PC-9 (cell line): ENCODE measurements at regions not wholly inside any gene's neighbourhood (a gene's known extent, or its start where the extent isn't known, plus 50 kb on each side); places are given as distances from the start of the nearest gene placed in this dataset.
"Not testable (repeated sequence)": the region's sequence is repeated elsewhere in the genome, so short reads cannot be mapped to it uniquely, and the experiment has no call there.

Experiments used
- BruUV-seq: library from RNA; stranded (reverse); fragments of 400-500 nt; replicated peaks from 2 replicates; lab custom pipeline; 2021; lab: Mats Ljungman, UMichigan
- CTCF ChIA-PET: fragments of 300-600 bp; sonication (Branson Sonifier 250); formaldehyde crosslinking; loops from one replicate; lab custom pipeline; 2022; ENCODE audit warnings: antibody characterized with exemption; lab: Charles Lee
- POLR2A ChIA-PET: fragments of 300-600 bp; sonication (Branson Sonifier 250); formaldehyde crosslinking; loops from one replicate; lab custom pipeline; 2022; ENCODE audit warnings: antibody characterized with exemption; ENCODE audit not compliant: unreplicated experiment; lab: Charles Lee
- DNase-seq, 2 experiments: peaks; one replicate each; pipeline versions ENCODE4 v3.0.0 to v3.0.0-alpha.2; 2015 to 2022; ENCODE audit warnings: mixed read lengths in 1 of 2
- H2AFZ ChIP-seq: fragments of 200-600 bp; sonication (generic); 2 replicates; pipeline ENCODE4 v1.8.1; 2017; ENCODE audit warnings: antibody characterized with exemption
- H3F3A ChIP-seq: fragments of 200-600 bp; sonication (generic); 2 replicates; pipeline ENCODE4 v1.8.1; 2017; ENCODE audit warnings: antibody characterized with exemption, mild to moderate bottlenecking, low read depth; ENCODE audit not compliant: insufficient read depth
- H3K27ac ChIP-seq: fragments of 200-600 bp; sonication (generic); 2 replicates; pipeline ENCODE4 v1.6.1; 2016; ENCODE audit warnings: mixed run types
- H3K27me3 ChIP-seq: fragments of 200-600 bp; sonication (generic); 2 replicates; pipeline ENCODE4 v1.6.1; 2016; ENCODE audit warnings: low read depth, mixed run types; ENCODE audit not compliant: insufficient read depth
- H3K36me3 ChIP-seq: fragments of 200-600 bp; sonication (generic); 2 replicates; pipeline ENCODE4 v1.6.1; 2016; ENCODE audit warnings: low read depth, mixed run types
- H3K4me1 ChIP-seq: fragments of 200-600 bp; sonication (generic); replicated peaks from 2 replicates; pipeline ENCODE4 v1.6.1; 2016; ENCODE audit warnings: mixed run types; ENCODE audit not compliant: insufficient read depth
- H3K4me2 ChIP-seq: fragments of 200-600 bp; sonication (generic); 2 replicates; pipeline ENCODE4 v1.6.1; 2017; ENCODE audit warnings: mixed run types
- H3K4me3 ChIP-seq: fragments of 200-600 bp; sonication (generic); 2 replicates; pipeline ENCODE4 v1.6.1; 2016; ENCODE audit warnings: mixed run types
- H3K79me2 ChIP-seq: fragments of 200-600 bp; sonication (generic); 2 replicates; pipeline ENCODE4 v1.6.1; 2017; ENCODE audit warnings: low read depth, mixed run types
- H3K9me2 ChIP-seq: fragments of 200-600 bp; sonication (generic); 2 replicates; pipeline ENCODE4 v1.8.1; 2017; ENCODE audit warnings: mild to moderate bottlenecking; ENCODE audit not compliant: insufficient read depth
- H3K9me3 ChIP-seq: fragments of 200-600 bp; sonication (generic); 2 replicates; pipeline ENCODE4 v1.8.1; 2016; ENCODE audit warnings: low read depth; ENCODE audit not compliant: insufficient read depth
- H4K20me1 ChIP-seq: fragments of 200-600 bp; sonication (generic); 2 replicates; pipeline ENCODE4 v1.8.1; 2017; ENCODE audit not compliant: insufficient read depth
- CTCF ChIP-seq: fragments of 200-600 bp; sonication (generic); conservative IDR thresholded peaks from 2 replicates; pipeline ENCODE4 v1.6.1; 2017; ENCODE audit warnings: mixed run types, antibody characterized with exemption, mild to moderate bottlenecking, moderate library complexity
- EZH2 ChIP-seq: fragments of 200-600 bp; sonication (generic); IDR thresholded peaks from 2 replicates; pipeline ENCODE4 v1.8.0; 2017; ENCODE audit warnings: antibody characterized with exemption, low read depth
- intact Hi-C: fragments of 100-400 bp; cut with micrococcal nuclease; formaldehyde crosslinking; loops from one replicate; pipeline ENCODE4 v1.10.0; 2022; ENCODE audit not compliant: unreplicated experiment

- H3K27ac ChIP-seq, H3K79me2 ChIP-seq, CTCF ChIA-PET, DNase-seq, H3K4me2 ChIP-seq, H3K9me2 ChIP-seq, H3F3A ChIP-seq, H3K36me3 ChIP-seq, H4K20me1 ChIP-seq, H3K4me1 ChIP-seq, BruUV-seq, H2AFZ ChIP-seq, POLR2A ChIA-PET, H3K27me3 ChIP-seq, H3K4me3 ChIP-seq, intact Hi-C loops, H3K9me3 ChIP-seq: not testable (repeated sequence)
These were observed 115.8 kb downstream of the KBTBD2 start for GRCh38 chr7:32775809-32776208.

- H3F3A ChIP-seq: no peaks in the 10 kb centered on the region
- H3K79me2 ChIP-seq: no peaks in the 10 kb centered on the region
- H3K4me1 ChIP-seq: no peaks in the 10 kb centered on the region
- no peak overlapping the region for H3K4me2 ChIP-seq
- intact Hi-C loops: no loop called here
- no peaks in the 10 kb centered on the region for H4K20me1 ChIP-seq
- no peaks in the 10 kb centered on the region for H3K9me3 ChIP-seq
- no peak overlapping the region for H3K4me3 ChIP-seq
- no peaks in the 10 kb centered on the region for H3K9me2 ChIP-seq
- no peak for DNase-seq
- BruUV-seq: no TSS peak
- no peak for TF ChIP-seq EZH2
- no peak for TF ChIP-seq CTCF
- H2AFZ ChIP-seq: no peak overlapping the region
- H3K27me3 ChIP-seq: no peaks in the 10 kb centered on the region
- no peaks in the 10 kb centered on the region for H3K36me3 ChIP-seq
- ChIA-PET POLR2A (no interaction called here), CTCF (no interaction called here)
- H3K27ac ChIP-seq: no peak overlapping the region
These were observed 117.0 kb downstream of the KBTBD2 start for GRCh38 chr7:32774541-32774951.

- H3K9me3 ChIP-seq, H2AFZ ChIP-seq, H3K27ac ChIP-seq, H3K79me2 ChIP-seq, BruUV-seq, H3K27me3 ChIP-seq, H3K9me2 ChIP-seq, H3K4me3 ChIP-seq, H4K20me1 ChIP-seq, H3K4me2 ChIP-seq, H3K4me1 ChIP-seq, H3K36me3 ChIP-seq, intact Hi-C loops, H3F3A ChIP-seq, POLR2A ChIA-PET, DNase-seq: not testable (repeated sequence)
- CTCF ChIA-PET: interaction anchor here (0.5 kb wide), 1 partner anchor 944 kb away, joined by 3 read pairs; no protein-coding TSS in a partner anchor
These were observed 122.6 kb downstream of the KBTBD2 start for GRCh38 chr7:32768866-32769510.

- H3K27ac ChIP-seq, H3K79me2 ChIP-seq, DNase-seq, H4K20me1 ChIP-seq, H3K4me3 ChIP-seq, H3F3A ChIP-seq, H3K4me1 ChIP-seq, H2AFZ ChIP-seq, H3K9me3 ChIP-seq, H3K4me2 ChIP-seq, intact Hi-C loops, H3K36me3 ChIP-seq, H3K27me3 ChIP-seq, CTCF ChIA-PET, POLR2A ChIA-PET, H3K9me2 ChIP-seq, BruUV-seq: not testable (repeated sequence)
These were observed 123.2 kb downstream of the KBTBD2 start for GRCh38 chr7:32768338-32768737.
